ENCODE measurements at regions not wholly inside any gene's neighbourhood (a gene's known extent, or its start where the extent isn't known, plus 50 kb on each side); places are given as distances from the start of the nearest gene placed in this dataset.

- Histone ChIP-seq H3K9me3 (ENCODE audit: control insufficient read depth in 1 of 2, insufficient read depth in 1 of 2, low read depth in 1 of 2, low read length in 2 of 2) (no peaks in the 10 kb centered on the region), H3K4me3 (replicated peaks in 1 of 2; ENCODE audit: low read depth in 1 of 2, low read length in 2 of 2) (no peak overlapping the region), H3K27ac (ENCODE audit: low read depth, low read length) (no peak overlapping the region), H3K4me1 (ENCODE audit: control insufficient read depth in 1 of 2, insufficient read depth in 2 of 2, low read length in 2 of 2) (peaks cover 31 to 38% of the 10 kb centered on the region in 2 experiments), H3K9ac (ENCODE audit: low read length) (no peak overlapping the region), H3K4me2 (ENCODE audit: low read length) (no peak overlapping the region), H4K20me1 (ENCODE audit: insufficient read depth) (no peaks in the 10 kb centered on the region), H3K36me3 (ENCODE audit: control insufficient read depth in 1 of 2, insufficient read depth in 2 of 2, low read length in 2 of 2) (no peaks in the 10 kb centered on the region), H3K79me2 (ENCODE audit: insufficient read depth, low read length) (no peaks in the 10 kb centered on the region), H2AFZ (ENCODE audit: low read depth, low read length, poor library complexity, severe bottlenecking) (no peak overlapping the region), H3K9me2 (ENCODE audit: insufficient read depth) (no peaks in the 10 kb centered on the region), H3K27me3 (ENCODE audit: insufficient read depth, low read length) (no peaks in the 10 kb centered on the region)
- TF ChIP-seq ZNF274 (IDR thresholded peaks at IDR 0.05; ENCODE audit: low read depth, low read length) (no peak), POLR2AphosphoS5 (IDR thresholded peaks at IDR 0.05; ENCODE audit: low read depth, low read length) (no peak), RAD21 (IDR thresholded peaks at IDR 0.05; ENCODE audit: low read depth) (no peak), CBX3 (IDR thresholded peaks at IDR 0.05; ENCODE audit: low read depth) (no peak)
- CTCF ChIA-PET = interaction anchor here (1.1 to 2.5 kb wide), 2 partner anchors 21 to 241 kb away, joined by 4 to 6 read pairs; no protein-coding TSS in a partner anchor
- BruUV-seq (replicated peaks) = no TSS peak
- ATAC-seq (no peak), DNase-seq (ENCODE audit: low read depth, low spot score) (no peak)
- RAD21 ChIA-PET (ENCODE audit: low non-redundant PET in 1 of 2, low total read pairs in 2 of 2, uncharacterized antibody in 2 of 2, unreplicated experiment in 2 of 2) = no interaction called here
- POLR2A ChIA-PET = interaction anchor here (1.1 kb wide), 1 partner anchor 257 kb away, joined by 3 read pairs; no protein-coding TSS in a partner anchor
- intact Hi-C loops (cut with micrococcal nuclease) = no loop called here
These were observed 81.3 kb downstream of the SLC25A47 start for GRCh38 chr14:100404419-100404818.

GRCh38 chr14:100405760-100406455 lies 82.8 kb downstream of the SLC25A47 start:
- Histone ChIP-seq H3K36me3 (ENCODE audit: control insufficient read depth in 1 of 2, insufficient read depth in 2 of 2, low read length in 2 of 2) (no peaks in the 10 kb centered on the region), H3K9me3 (ENCODE audit: control insufficient read depth in 1 of 2, insufficient read depth in 1 of 2, low read depth in 1 of 2, low read length in 2 of 2) (no peaks in the 10 kb centered on the region), H3K4me1 (ENCODE audit: control insufficient read depth in 1 of 2, insufficient read depth in 2 of 2, low read length in 2 of 2) (peaks cover 31 to 43% of the 10 kb centered on the region in 2 experiments), H3K79me2 (ENCODE audit: insufficient read depth, low read length) (no peaks in the 10 kb centered on the region), H3K9ac (ENCODE audit: low read length) (peak overlapping the region; percentile 38), H3K4me2 (ENCODE audit: low read length) (peak overlapping the region; percentile 75), H3K9me2 (ENCODE audit: insufficient read depth) (no peaks in the 10 kb centered on the region), H2AFZ (ENCODE audit: low read depth, low read length, poor library complexity, severe bottlenecking) (no peak overlapping the region), H3K4me3 (replicated peaks in 1 of 2; ENCODE audit: low read depth in 1 of 2, low read length in 2 of 2) (no peak overlapping the region), H4K20me1 (ENCODE audit: insufficient read depth) (no peaks in the 10 kb centered on the region), H3K27ac (ENCODE audit: low read depth, low read length) (no peak overlapping the region; the same call in 1 of the 2 replicates), H3K27me3 (ENCODE audit: insufficient read depth, low read length) (no peaks in the 10 kb centered on the region)
- POLR2A ChIA-PET = no interaction called here
- RAD21 ChIA-PET (ENCODE audit: low non-redundant PET in 1 of 2, low total read pairs in 2 of 2, uncharacterized antibody in 2 of 2, unreplicated experiment in 2 of 2) = no interaction called here
- intact Hi-C loops (cut with micrococcal nuclease) = no loop called here
- CTCF ChIA-PET = no interaction called here
- no peak for ATAC-seq
- DNase-seq (ENCODE audit: low read depth, low spot score) = no peak
- no TSS peak for BruUV-seq (replicated peaks)
- no peak for TF ChIP-seq REST (IDR thresholded peaks at IDR 0.05; ENCODE audit: low read depth)
- TF ChIP-seq CTCF (IDR thresholded peaks at IDR 0.05 in 2 of 3, conservative IDR thresholded peaks at IDR 0.05 in 1 of 3; ENCODE audit: borderline replicate concordance in 1 of 3, insufficient read depth in 1 of 3, low read depth in 2 of 3, low read length in 2 of 3) = no peak
- no peak for TF ChIP-seq ATF3 (IDR thresholded peaks at IDR 0.05)
- TF ChIP-seq POLR2AphosphoS5 (IDR thresholded peaks at IDR 0.05; ENCODE audit: low read depth, low read length) = no peak
- no peak for TF ChIP-seq JUND (IDR thresholded peaks at IDR 0.05)
- TF ChIP-seq POLR2A (IDR thresholded peaks at IDR 0.05; ENCODE audit: borderline replicate concordance, extremely low read depth, insufficient read depth, insufficient read length) = no peak
- no peak for TF ChIP-seq MAX (IDR thresholded peaks at IDR 0.05)
- no peak for TF ChIP-seq EZH2phosphoT487 (IDR thresholded peaks at IDR 0.05; ENCODE audit: borderline replicate concordance)
- TF ChIP-seq SRF (IDR thresholded peaks at IDR 0.05; ENCODE audit: low read depth) = no peak
- no peak for TF ChIP-seq EZH2 (IDR thresholded peaks at IDR 0.05)
- TF ChIP-seq FOSL1 (IDR thresholded peaks at IDR 0.05; ENCODE audit: low read depth) = no peak
- TF ChIP-seq CBX3 (IDR thresholded peaks at IDR 0.05; ENCODE audit: low read depth) = no peak
- no peak for TF ChIP-seq EGR1 (IDR thresholded peaks at IDR 0.05; ENCODE audit: low read depth)
- no peak for TF ChIP-seq ZNF274 (IDR thresholded peaks at IDR 0.05; ENCODE audit: low read depth, low read length)

Measured in HCT116 (cell line).